SK-N-SH treated with all-trans-retinoic acid at 6 μM for 48 hours (cell line): ENCODE measurements at regions not wholly inside any gene's neighbourhood (a gene's known extent, or its start where the extent isn't known, plus 50 kb on each side); places are given as distances from the start of the nearest gene placed in this dataset.

Experiments
- ATAC-seq: fragments of 200-7000 bp; cut with Tn5 transposase; 3 replicates; pipeline ENCODE4 v1.9.1; 2020; ENCODE audit warnings: mild to moderate bottlenecking, moderate library complexity
- ARNTL ChIP-seq: fragments of 450-650 bp; formaldehyde crosslinking; IDR thresholded peaks from 2 replicates; pipeline ENCODE4 v1.5.0; 2020; ENCODE audit warnings: low read depth, mild to moderate bottlenecking, moderate library complexity, borderline replicate concordance
- BACH2 ChIP-seq: fragments of 250-450 bp; sonication (Bioruptor Pico); IDR thresholded peaks from 2 replicates; pipeline ENCODE4 v1.9.0; 2021; ENCODE audit warnings: mild to moderate bottlenecking, borderline replicate concordance
- CSDC2 ChIP-seq: fragments of 250-450 bp; sonication (Bioruptor Pico); IDR thresholded peaks from 2 replicates; pipeline ENCODE4 v1.5.0; 2020; ENCODE audit warnings: mild to moderate bottlenecking, moderate library complexity
- ESRRG ChIP-seq: fragments of 250-450 bp; sonication (Bioruptor Pico); IDR thresholded peaks from 2 replicates; pipeline ENCODE4 v1.6.1; 2021; ENCODE audit warnings: mild to moderate bottlenecking
- GLIS3 ChIP-seq: fragments of 250-450 bp; sonication (Bioruptor Pico); IDR thresholded peaks from 2 replicates; pipeline ENCODE4 v1.5.0; 2020; ENCODE audit warnings: mild to moderate bottlenecking, moderate library complexity
- ISL1 ChIP-seq: fragments of 250-450 bp; sonication (Bioruptor Pico); IDR thresholded peaks from 2 replicates; pipeline ENCODE4 v2.1.2; 2022; ENCODE audit warnings: mild to moderate bottlenecking, moderate library complexity
- OSR1 ChIP-seq: fragments of 250-450 bp; sonication (Bioruptor Pico); IDR thresholded peaks from 2 replicates; pipeline ENCODE4 v1.8.0; 2022; ENCODE audit warnings: moderate library complexity, mild to moderate bottlenecking, inconsistent platforms
- PPARA ChIP-seq: fragments of 250-450 bp; sonication (Bioruptor Pico); IDR thresholded peaks from 2 replicates; pipeline ENCODE4 v1.5.0; 2020; ENCODE audit warnings: mild to moderate bottlenecking, borderline replicate concordance
- RARB ChIP-seq: fragments of 250-450 bp; sonication (Bioruptor Pico); IDR thresholded peaks from 2 replicates; pipeline ENCODE4 v1.8.0; 2021; ENCODE audit warnings: mild to moderate bottlenecking, moderate library complexity
- TCF4 ChIP-seq: fragments of 250-450 bp; sonication (Bioruptor Pico); IDR thresholded peaks from 2 replicates; pipeline ENCODE4 v1.8.0; 2021; ENCODE audit warnings: mild to moderate bottlenecking, moderate library complexity, borderline replicate concordance
- TOX ChIP-seq: fragments of 250-450 bp; sonication (Bioruptor Pico); IDR thresholded peaks from 2 replicates; pipeline ENCODE4 v1.8.0; 2021; ENCODE audit warnings: mild to moderate bottlenecking, moderate library complexity, borderline replicate concordance
- ZC3H10 ChIP-seq: fragments of 250-450 bp; sonication (Bioruptor Pico); IDR thresholded peaks from 2 replicates; pipeline ENCODE4 v1.5.1; 2021; ENCODE audit warnings: mild to moderate bottlenecking, moderate library complexity
- ZFP3 ChIP-seq: fragments of 250-450 bp; sonication (Bioruptor Pico); IDR thresholded peaks from 2 replicates; pipeline ENCODE4 v1.5.0; 2020; ENCODE audit warnings: mild to moderate bottlenecking, moderate library complexity
- ZFP30 ChIP-seq: fragments of 450-650 bp; formaldehyde crosslinking; IDR thresholded peaks from 2 replicates; pipeline ENCODE4 v1.5.0; 2022; ENCODE audit warnings: mild to moderate bottlenecking, moderate library complexity
- ZNF565 ChIP-seq: fragments of 450-650 bp; formaldehyde crosslinking; conservative IDR thresholded peaks from 2 replicates; pipeline ENCODE4 v1.5.0; 2020; ENCODE audit warnings: low read depth, mild to moderate bottlenecking, moderate library complexity
- ZNF70 ChIP-seq: fragments of 450-650 bp; formaldehyde crosslinking; IDR thresholded peaks from 2 replicates; pipeline ENCODE4 v1.5.0; 2020; ENCODE audit warnings: mild to moderate bottlenecking, moderate library complexity
- ZNF8 ChIP-seq: fragments of 450-650 bp; formaldehyde crosslinking; IDR thresholded peaks from 2 replicates; pipeline ENCODE4 v1.5.0; 2020; ENCODE audit warnings: mild to moderate bottlenecking, moderate library complexity
- TF ChIP-seq, protein P1 (sequence below): fragments of 250-450 bp; sonication (Bioruptor Pico); IDR thresholded peaks from 2 replicates; pipeline ENCODE4 v1.8.0; 2020; ENCODE audit warnings: mild to moderate bottlenecking, moderate library complexity, borderline replicate concordance
- TF ChIP-seq, protein P2 (sequence below): fragments of 250-450 bp; sonication (Bioruptor Pico); IDR thresholded peaks from 2 replicates; pipeline ENCODE4 v1.5.1; 2020; ENCODE audit warnings: low read depth, mild to moderate bottlenecking, moderate library complexity
- TF ChIP-seq, protein P3 (sequence below): fragments of 250-450 bp; sonication (Bioruptor Pico); IDR thresholded peaks from 2 replicates; pipeline ENCODE4 v1.8.0; 2021; ENCODE audit warnings: low read depth, mild to moderate bottlenecking, moderate library complexity, borderline replicate concordance
- TF ChIP-seq, protein P4 (sequence below): fragments of 250-450 bp; sonication (Bioruptor Pico); IDR thresholded peaks from 2 replicates; pipeline ENCODE4 v1.5.1; 2021; ENCODE audit warnings: mild to moderate bottlenecking, moderate library complexity
- TF ChIP-seq, protein P5 (sequence below): fragments of 250-450 bp; sonication (Bioruptor Pico); IDR thresholded peaks from 2 replicates; pipeline ENCODE4 v1.5.0; 2020; ENCODE audit warnings: mild to moderate bottlenecking, moderate library complexity

DNA sequence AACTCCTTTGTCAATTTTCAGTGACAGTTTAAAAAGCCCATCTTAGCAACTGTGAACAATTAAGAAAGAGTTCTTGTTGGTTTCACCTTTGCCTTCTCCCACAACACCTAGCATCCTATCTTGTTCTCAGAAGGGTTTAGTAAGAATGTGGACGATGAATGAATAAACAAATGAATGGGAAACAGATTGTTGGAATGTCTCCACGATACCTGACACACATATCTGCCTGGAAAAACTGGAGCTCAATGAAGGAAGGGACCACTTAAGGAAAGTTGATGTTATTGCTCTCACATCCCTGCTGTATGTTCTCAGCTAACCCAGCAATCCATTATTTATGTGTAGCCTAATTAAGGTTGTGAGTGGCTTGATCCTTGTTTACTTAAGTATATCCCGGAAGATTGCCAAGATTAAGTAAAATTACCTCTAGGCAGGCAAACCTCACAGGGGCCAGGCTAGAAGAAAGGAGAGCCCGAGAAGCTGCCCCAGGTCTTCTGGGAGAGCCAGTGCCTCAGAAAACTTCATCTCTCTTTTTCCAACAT lies 286.4 kb downstream of the NXPE2 start (continued):
- TF ChIP-seq, protein P1, sequence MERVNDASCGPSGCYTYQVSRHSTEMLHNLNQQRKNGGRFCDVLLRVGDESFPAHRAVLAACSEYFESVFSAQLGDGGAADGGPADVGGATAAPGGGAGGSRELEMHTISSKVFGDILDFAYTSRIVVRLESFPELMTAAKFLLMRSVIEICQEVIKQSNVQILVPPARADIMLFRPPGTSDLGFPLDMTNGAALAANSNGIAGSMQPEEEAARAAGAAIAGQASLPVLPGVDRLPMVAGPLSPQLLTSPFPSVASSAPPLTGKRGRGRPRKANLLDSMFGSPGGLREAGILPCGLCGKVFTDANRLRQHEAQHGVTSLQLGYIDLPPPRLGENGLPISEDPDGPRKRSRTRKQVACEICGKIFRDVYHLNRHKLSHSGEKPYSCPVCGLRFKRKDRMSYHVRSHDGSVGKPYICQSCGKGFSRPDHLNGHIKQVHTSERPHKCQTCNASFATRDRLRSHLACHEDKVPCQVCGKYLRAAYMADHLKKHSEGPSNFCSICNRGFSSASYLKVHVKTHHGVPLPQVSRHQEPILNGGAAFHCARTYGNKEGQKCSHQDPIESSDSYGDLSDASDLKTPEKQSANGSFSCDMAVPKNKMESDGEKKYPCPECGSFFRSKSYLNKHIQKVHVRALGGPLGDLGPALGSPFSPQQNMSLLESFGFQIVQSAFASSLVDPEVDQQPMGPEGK (CRISPR knock-in tag), result no peak
- TF ChIP-seq BACH2 (CRISPR knock-in tag) (no peak), ZFP3 (CRISPR knock-in tag) (no peak), ZNF70 (CRISPR knock-in tag) (no peak), CSDC2 (CRISPR knock-in tag) (no peak), ESRRG (no peak), OSR1 (CRISPR knock-in tag) (no peak), ISL1 (CRISPR knock-in tag) (no peak), TOX (CRISPR knock-in tag) (no peak)

DNA sequence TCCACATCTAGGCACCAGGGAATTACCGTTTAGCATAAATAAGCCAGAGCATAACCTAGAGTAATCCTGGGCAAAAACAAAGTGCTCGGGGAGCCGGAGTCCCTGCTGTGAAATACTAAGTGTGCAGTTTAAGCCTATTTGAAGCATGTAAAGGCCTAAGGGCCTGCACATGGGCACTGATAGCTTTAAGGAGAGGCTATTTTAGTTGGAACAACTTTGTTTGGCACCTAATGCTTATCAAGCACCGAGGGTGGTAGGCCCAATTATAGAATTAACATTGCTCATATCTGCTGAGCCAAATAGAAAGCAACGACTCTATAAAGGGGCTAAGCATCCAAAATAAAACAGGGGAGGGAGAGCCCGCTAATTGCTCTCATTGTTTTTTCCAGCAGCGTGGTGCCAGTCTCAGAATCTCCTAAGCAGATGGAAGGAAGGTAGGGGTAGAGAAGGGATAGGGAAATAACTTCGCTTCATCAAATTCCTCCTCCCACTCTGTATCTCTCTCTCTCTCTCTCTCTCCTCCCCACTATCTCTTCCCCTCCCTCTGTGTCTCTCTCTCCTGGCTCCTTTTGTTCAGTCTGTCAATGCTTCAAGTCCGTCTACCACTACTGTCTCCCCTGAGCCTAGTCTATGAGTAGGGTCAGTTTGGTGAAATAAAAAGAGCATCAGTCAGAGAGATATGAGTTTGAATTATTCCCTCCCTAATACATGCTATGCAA lies 292.8 kb downstream of the NXPE2 start:
- no peak for ATAC-seq
- TF ChIP-seq RARB (CRISPR knock-in tag) (no peak), CSDC2 (CRISPR knock-in tag) (no peak)

DNA sequence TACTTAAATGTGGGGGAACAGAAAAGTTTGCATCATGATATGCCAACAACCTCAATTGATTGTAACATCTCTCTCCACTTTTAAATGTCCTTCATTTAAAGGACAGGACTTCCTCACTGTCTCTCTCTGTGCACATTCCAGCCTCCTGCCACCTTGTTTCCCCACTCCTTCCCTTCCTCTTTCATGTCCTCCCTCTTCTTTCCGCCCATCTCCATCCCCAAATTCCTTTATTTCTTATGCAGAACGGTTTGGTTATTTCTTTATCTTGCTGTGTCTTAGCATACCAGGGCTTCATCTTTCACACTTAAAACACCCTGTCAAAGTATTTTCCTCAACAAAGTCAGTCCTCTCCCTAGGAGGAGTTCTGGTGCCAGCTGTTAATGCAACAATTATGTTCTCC lies 293.8 kb downstream of the NXPE2 start:
- TF ChIP-seq ARNTL (CRISPR knock-in tag) (no peak), GLIS3 (CRISPR knock-in tag) (no peak), CSDC2 (CRISPR knock-in tag) (no peak), PPARA (CRISPR knock-in tag) (no peak), ZC3H10 (no peak), BACH2 (CRISPR knock-in tag) (no peak), ISL1 (CRISPR knock-in tag) (no peak), ZNF8 (CRISPR knock-in tag) (no peak), ZNF565 (no peak), ZFP30 (CRISPR knock-in tag) (no peak), ZNF70 (CRISPR knock-in tag) (no peak), ZFP3 (CRISPR knock-in tag) (no peak), RARB (CRISPR knock-in tag) (no peak), TOX (CRISPR knock-in tag) (no peak), ESRRG (no peak), TCF4 (no peak)
- TF ChIP-seq, protein P2, sequence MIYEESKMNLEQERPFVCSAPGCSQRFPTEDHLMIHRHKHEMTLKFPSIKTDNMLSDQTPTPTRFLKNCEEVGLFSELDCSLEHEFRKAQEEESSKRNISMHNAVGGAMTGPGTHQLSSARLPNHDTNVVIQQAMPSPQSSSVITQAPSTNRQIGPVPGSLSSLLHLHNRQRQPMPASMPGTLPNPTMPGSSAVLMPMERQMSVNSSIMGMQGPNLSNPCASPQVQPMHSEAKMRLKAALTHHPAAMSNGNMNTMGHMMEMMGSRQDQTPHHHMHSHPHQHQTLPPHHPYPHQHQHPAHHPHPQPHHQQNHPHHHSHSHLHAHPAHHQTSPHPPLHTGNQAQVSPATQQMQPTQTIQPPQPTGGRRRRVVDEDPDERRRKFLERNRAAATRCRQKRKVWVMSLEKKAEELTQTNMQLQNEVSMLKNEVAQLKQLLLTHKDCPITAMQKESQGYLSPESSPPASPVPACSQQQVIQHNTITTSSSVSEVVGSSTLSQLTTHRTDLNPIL (CRISPR knock-in tag), result no peak
- TF ChIP-seq, protein P3, sequence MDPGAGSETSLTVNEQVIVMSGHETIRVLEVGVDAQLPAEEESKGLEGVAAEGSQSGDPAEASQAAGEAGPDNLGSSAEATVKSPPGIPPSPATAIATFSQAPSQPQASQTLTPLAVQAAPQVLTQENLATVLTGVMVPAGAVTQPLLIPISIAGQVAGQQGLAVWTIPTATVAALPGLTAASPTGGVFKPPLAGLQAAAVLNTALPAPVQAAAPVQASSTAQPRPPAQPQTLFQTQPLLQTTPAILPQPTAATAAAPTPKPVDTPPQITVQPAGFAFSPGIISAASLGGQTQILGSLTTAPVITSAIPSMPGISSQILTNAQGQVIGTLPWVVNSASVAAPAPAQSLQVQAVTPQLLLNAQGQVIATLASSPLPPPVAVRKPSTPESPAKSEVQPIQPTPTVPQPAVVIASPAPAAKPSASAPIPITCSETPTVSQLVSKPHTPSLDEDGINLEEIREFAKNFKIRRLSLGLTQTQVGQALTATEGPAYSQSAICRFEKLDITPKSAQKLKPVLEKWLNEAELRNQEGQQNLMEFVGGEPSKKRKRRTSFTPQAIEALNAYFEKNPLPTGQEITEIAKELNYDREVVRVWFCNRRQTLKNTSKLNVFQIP (CRISPR knock-in tag), result no peak
- TF ChIP-seq, protein P4, sequence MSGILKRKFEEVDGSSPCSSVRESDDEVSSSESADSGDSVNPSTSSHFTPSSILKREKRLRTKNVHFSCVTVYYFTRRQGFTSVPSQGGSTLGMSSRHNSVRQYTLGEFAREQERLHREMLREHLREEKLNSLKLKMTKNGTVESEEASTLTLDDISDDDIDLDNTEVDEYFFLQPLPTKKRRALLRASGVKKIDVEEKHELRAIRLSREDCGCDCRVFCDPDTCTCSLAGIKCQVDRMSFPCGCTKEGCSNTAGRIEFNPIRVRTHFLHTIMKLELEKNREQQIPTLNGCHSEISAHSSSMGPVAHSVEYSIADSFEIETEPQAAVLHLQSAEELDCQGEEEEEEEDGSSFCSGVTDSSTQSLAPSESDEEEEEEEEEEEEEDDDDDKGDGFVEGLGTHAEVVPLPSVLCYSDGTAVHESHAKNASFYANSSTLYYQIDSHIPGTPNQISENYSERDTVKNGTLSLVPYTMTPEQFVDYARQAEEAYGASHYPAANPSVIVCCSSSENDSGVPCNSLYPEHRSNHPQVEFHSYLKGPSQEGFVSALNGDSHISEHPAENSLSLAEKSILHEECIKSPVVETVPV (CRISPR knock-in tag), result no peak
- TF ChIP-seq, protein P5, sequence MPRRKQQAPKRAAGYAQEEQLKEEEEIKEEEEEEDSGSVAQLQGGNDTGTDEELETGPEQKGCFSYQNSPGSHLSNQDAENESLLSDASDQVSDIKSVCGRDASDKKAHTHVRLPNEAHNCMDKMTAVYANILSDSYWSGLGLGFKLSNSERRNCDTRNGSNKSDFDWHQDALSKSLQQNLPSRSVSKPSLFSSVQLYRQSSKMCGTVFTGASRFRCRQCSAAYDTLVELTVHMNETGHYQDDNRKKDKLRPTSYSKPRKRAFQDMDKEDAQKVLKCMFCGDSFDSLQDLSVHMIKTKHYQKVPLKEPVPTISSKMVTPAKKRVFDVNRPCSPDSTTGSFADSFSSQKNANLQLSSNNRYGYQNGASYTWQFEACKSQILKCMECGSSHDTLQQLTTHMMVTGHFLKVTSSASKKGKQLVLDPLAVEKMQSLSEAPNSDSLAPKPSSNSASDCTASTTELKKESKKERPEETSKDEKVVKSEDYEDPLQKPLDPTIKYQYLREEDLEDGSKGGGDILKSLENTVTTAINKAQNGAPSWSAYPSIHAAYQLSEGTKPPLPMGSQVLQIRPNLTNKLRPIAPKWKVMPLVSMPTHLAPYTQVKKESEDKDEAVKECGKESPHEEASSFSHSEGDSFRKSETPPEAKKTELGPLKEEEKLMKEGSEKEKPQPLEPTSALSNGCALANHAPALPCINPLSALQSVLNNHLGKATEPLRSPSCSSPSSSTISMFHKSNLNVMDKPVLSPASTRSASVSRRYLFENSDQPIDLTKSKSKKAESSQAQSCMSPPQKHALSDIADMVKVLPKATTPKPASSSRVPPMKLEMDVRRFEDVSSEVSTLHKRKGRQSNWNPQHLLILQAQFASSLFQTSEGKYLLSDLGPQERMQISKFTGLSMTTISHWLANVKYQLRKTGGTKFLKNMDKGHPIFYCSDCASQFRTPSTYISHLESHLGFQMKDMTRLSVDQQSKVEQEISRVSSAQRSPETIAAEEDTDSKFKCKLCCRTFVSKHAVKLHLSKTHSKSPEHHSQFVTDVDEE (CRISPR knock-in tag), result no peak
- no peak for ATAC-seq
